Breast epithelium (tissue), 4 donors: ENCODE measurements at regions not wholly inside any gene's neighbourhood (a gene's known extent, or its start where the extent isn't known, plus 50 kb on each side); places are given as distances from the start of the nearest gene placed in this dataset.

Experiments
- DNase-seq, 2 donors: peaks; one replicate each; pipeline ENCODE4 v3.0.0-alpha.2; 2019; ENCODE audit warnings: low spot score in 2 of 2
- H3K27ac ChIP-seq, 2 donors: fragments of 200-600 bp; sonication (generic) in 1 of 2; one replicate each; pipeline ENCODE4 v1.5.1; 2016 to 2019; ENCODE audit warnings: mild to moderate bottlenecking in 1 of 2
- H3K27me3 ChIP-seq, 2 donors: fragments of 200-600 bp; sonication (generic) in 1 of 2; one replicate each; pipeline versions ENCODE4 v1.5.1 to v1.6.0; 2017 to 2019; ENCODE audit warnings: control low read depth in 1 of 2, mild to moderate bottlenecking in 1 of 2
- H3K36me3 ChIP-seq: fragments of 200-600 bp; one replicate; pipeline ENCODE4 v1.5.1; 2019
- H3K4me1 ChIP-seq, 2 donors: fragments of 200-600 bp; sonication (generic); one replicate each; pipeline ENCODE4 v1.5.1; 2016 to 2019; ENCODE audit warnings: control low read depth in 1 of 2
- H3K4me3 ChIP-seq, 3 donors: fragments of 200-600 bp; sonication (generic); 1 replicate in 2 of 3; 2 replicates in 1 of 3; pipeline ENCODE4 v1.5.1; 2016 to 2019; ENCODE audit warnings: mild to moderate bottlenecking in 3 of 3, moderate library complexity in 2 of 3
- H3K9me3 ChIP-seq, 2 donors: fragments of 200-600 bp; sonication (generic) in 1 of 2; one replicate each; pipeline ENCODE4 v1.5.1; 2016 to 2019; ENCODE audit warnings: control low read depth in 1 of 2
- CTCF ChIP-seq, 3 donors: fragments of 450-650 bp; IDR thresholded peaks; one replicate each; pipeline ENCODE4 v1.5.1; 2016 to 2017; ENCODE audit warnings: antibody characterized with exemption in 3 of 3, mild to moderate bottlenecking in 3 of 3, moderate library complexity in 3 of 3
- POLR2A ChIP-seq: fragments of 450-650 bp; IDR thresholded peaks from one replicate; pipeline ENCODE4 v1.6.1; 2016; ENCODE audit warnings: antibody characterized with exemption, mild to moderate bottlenecking, moderate library complexity
- POLR2AphosphoS5 ChIP-seq, 3 donors: sonication (generic); formaldehyde crosslinking; IDR thresholded peaks; one replicate each; pipeline ENCODE4 v1.6.1; 2017; ENCODE audit warnings: antibody characterized with exemption in 3 of 3
- intact Hi-C: fragments of 100-400 bp; cut with DNase I; formaldehyde crosslinking; loops from one replicate; pipeline ENCODE4 v1.15.1; 2023; ENCODE audit warnings: low total_unique reads

GRCh38 chr6:9316831-9317230, 881.5 kb upstream of the SLC35B3 start:
- no peak overlapping the region for H3K27ac ChIP-seq
- no peaks in the 10 kb centered on the region for H3K27me3 ChIP-seq
- DNase-seq: no peak
- H3K36me3 ChIP-seq: no peaks in the 10 kb centered on the region
- TF ChIP-seq POLR2A: no peak
- TF ChIP-seq POLR2AphosphoS5 (IDR thresholded peaks at IDR 0.05): no peak
- no peak for TF ChIP-seq CTCF (IDR thresholded peaks at IDR 0.05)
- intact Hi-C loops: no loop called here
- H3K4me3 ChIP-seq: no peak overlapping the region
- H3K4me1 ChIP-seq: no peaks in the 10 kb centered on the region
- H3K9me3 ChIP-seq: no peaks in the 10 kb centered on the region

GRCh38 chr6:9315966-9316650, 880.8 kb upstream of the SLC35B3 start:
- intact Hi-C loops: no loop called here
- DNase-seq: no peak
- H3K9me3 ChIP-seq: no peaks in the 10 kb centered on the region

GRCh38 chr6:9308284-9308683, 872.9 kb upstream of the SLC35B3 start:
- TF ChIP-seq POLR2AphosphoS5 (IDR thresholded peaks at IDR 0.05): no peak
- TF ChIP-seq POLR2A: no peak
- no peak for TF ChIP-seq CTCF (IDR thresholded peaks at IDR 0.05)
- DNase-seq: no peak
- intact Hi-C loops: no loop called here
- H3K9me3 ChIP-seq: no peaks in the 10 kb centered on the region
- H3K4me3 ChIP-seq: no peak overlapping the region
- H3K27me3 ChIP-seq: no peaks in the 10 kb centered on the region
- no peaks in the 10 kb centered on the region for H3K4me1 ChIP-seq
- no peaks in the 10 kb centered on the region for H3K36me3 ChIP-seq
- H3K27ac ChIP-seq: no peak overlapping the region

More at GRCh38 chr6:9315966-9316650, 880.8 kb upstream of the SLC35B3 start:
- TF ChIP-seq CTCF (IDR thresholded peaks at IDR 0.05) (no peak), POLR2AphosphoS5 (IDR thresholded peaks at IDR 0.05) (no peak), POLR2A (no peak)
- Histone ChIP-seq H3K36me3 (no peaks in the 10 kb centered on the region), H3K27ac (no peak overlapping the region), H3K27me3 (no peaks in the 10 kb centered on the region), H3K4me1 (no peaks in the 10 kb centered on the region), H3K4me3 (no peak overlapping the region)

GRCh38 chr6:9307786-9308185, 872.4 kb upstream of the SLC35B3 start:
- no peak for DNase-seq
- TF ChIP-seq POLR2A (no peak), CTCF (IDR thresholded peaks at IDR 0.05) (no peak), POLR2AphosphoS5 (IDR thresholded peaks at IDR 0.05) (no peak)
- Histone ChIP-seq H3K27me3 (no peaks in the 10 kb centered on the region), H3K36me3 (no peaks in the 10 kb centered on the region), H3K9me3 (no peaks in the 10 kb centered on the region), H3K27ac (no peak overlapping the region), H3K4me3 (no peak overlapping the region), H3K4me1 (no peaks in the 10 kb centered on the region)
- intact Hi-C loops: no loop called here

GRCh38 chr6:9307187-9307586, 871.8 kb upstream of the SLC35B3 start:
- Histone ChIP-seq H3K27ac (no peak overlapping the region), H3K4me3 (no peak overlapping the region), H3K27me3 (no peaks in the 10 kb centered on the region), H3K4me1 (no peaks in the 10 kb centered on the region), H3K36me3 (no peaks in the 10 kb centered on the region), H3K9me3 (no peaks in the 10 kb centered on the region)
- no peak for DNase-seq
- intact Hi-C loops: no loop called here
- TF ChIP-seq CTCF (IDR thresholded peaks at IDR 0.05): no peak
- no peak for TF ChIP-seq POLR2A
- no peak for TF ChIP-seq POLR2AphosphoS5 (IDR thresholded peaks at IDR 0.05)
